H9 (cell line): ENCODE measurements at regions not wholly inside any gene's neighbourhood (a gene's known extent, or its start where the extent isn't known, plus 50 kb on each side); places are given as distances from the start of the nearest gene placed in this dataset.
A peak's percentile ranks its signal among the peaks of the same experiment; 100 is the strongest.

Experiments
- DNase-seq: peaks from one replicate; pipeline ENCODE4 v3.0.0-alpha.2; 2017
- H2AFZ ChIP-seq: one replicate; pipeline ENCODE4 v1.6.1; 2013; ENCODE audit warnings: mild to moderate bottlenecking, low read length, control low read depth, moderate library complexity
- H2AK5ac ChIP-seq: 2 replicates; pipeline ENCODE4 v1.6.1; 2013; ENCODE audit warnings: low read length, control low read depth, mixed read lengths; ENCODE audit not compliant: insufficient read length
- H2BK120ac ChIP-seq: one replicate; pipeline ENCODE4 v1.6.1; 2013; ENCODE audit warnings: low read depth, mild to moderate bottlenecking, low read length, control low read depth, inconsistent platforms; ENCODE audit not compliant: poor library complexity, severe bottlenecking
- H2BK12ac ChIP-seq: 2 replicates; pipeline ENCODE4 v1.6.1; 2013; ENCODE audit warnings: low read length, control low read depth, mixed read lengths, low read depth; ENCODE audit not compliant: insufficient read length
- H2BK15ac ChIP-seq: 2 replicates; pipeline ENCODE4 v1.6.1; 2013; ENCODE audit warnings: low read depth, low read length, control low read depth
- H2BK20ac ChIP-seq: one replicate; pipeline ENCODE4 v1.6.1; 2013; ENCODE audit warnings: low read depth, mild to moderate bottlenecking, low read length, control low read depth, inconsistent platforms; ENCODE audit not compliant: poor library complexity, severe bottlenecking
- H2BK5ac ChIP-seq: 2 replicates; pipeline ENCODE4 v1.6.1; 2013; ENCODE audit warnings: low read length, control low read depth, mixed read lengths; ENCODE audit not compliant: insufficient read length
- H3K14ac ChIP-seq: 2 replicates; pipeline ENCODE4 v1.6.1; 2013; ENCODE audit warnings: low read length, control low read depth; ENCODE audit not compliant: insufficient read depth
- H3K18ac ChIP-seq: 2 replicates; pipeline ENCODE4 v1.6.1; 2013; ENCODE audit warnings: low read depth, mild to moderate bottlenecking, mixed read lengths, low read length, control low read depth; ENCODE audit not compliant: insufficient read length
- H3K23ac ChIP-seq: 2 replicates; pipeline ENCODE4 v1.6.1; 2013; ENCODE audit warnings: low read length, control low read depth, mixed read lengths, low read depth; ENCODE audit not compliant: insufficient read length
- H3K23me2 ChIP-seq: 2 replicates; pipeline ENCODE4 v1.6.1; 2013; ENCODE audit warnings: low read depth, mild to moderate bottlenecking, mixed read lengths, low read length, control low read depth; ENCODE audit not compliant: insufficient read length, poor library complexity, severe bottlenecking
- H3K27ac ChIP-seq: 2 replicates; pipeline ENCODE4 v1.5.1; 2013; ENCODE audit warnings: low read length, control low read depth, mixed read lengths, low read depth; ENCODE audit not compliant: insufficient read length
- H3K27me3 ChIP-seq: 2 replicates; pipeline ENCODE4 v1.6.1; 2013; ENCODE audit warnings: low read length, control low read depth, inconsistent platforms; ENCODE audit not compliant: insufficient read depth
- H3K4ac ChIP-seq: 2 replicates; pipeline ENCODE4 v1.6.1; 2013; ENCODE audit warnings: low read depth, mild to moderate bottlenecking, control low read depth, inconsistent platforms, low read length, moderate library complexity
- H3K4me1 ChIP-seq: 2 replicates; pipeline ENCODE4 v1.6.1; 2013; ENCODE audit warnings: low read length, control low read depth, inconsistent platforms; ENCODE audit not compliant: insufficient read depth
- H3K4me2 ChIP-seq: 2 replicates; pipeline ENCODE4 v1.6.1; 2013; ENCODE audit warnings: low read length, control low read depth, mixed read lengths; ENCODE audit not compliant: insufficient read length, insufficient read depth
- H3K56ac ChIP-seq: 2 replicates; pipeline ENCODE4 v1.6.1; 2013; ENCODE audit warnings: low read depth, mild to moderate bottlenecking, mixed read lengths, low read length, control low read depth; ENCODE audit not compliant: insufficient read length
- H3K79me1 ChIP-seq: 2 replicates; pipeline ENCODE4 v1.6.1; 2013; ENCODE audit warnings: low read depth, mild to moderate bottlenecking, moderate library complexity, low read length, control low read depth, inconsistent platforms; ENCODE audit not compliant: insufficient read depth, poor library complexity, severe bottlenecking
- H3K79me2 ChIP-seq: 2 replicates; pipeline ENCODE4 v1.6.1; 2013; ENCODE audit warnings: low read length, control low read depth, inconsistent platforms; ENCODE audit not compliant: insufficient read depth
- H3K9ac ChIP-seq: 2 replicates; pipeline ENCODE4 v1.6.1; 2013; ENCODE audit warnings: low read length, control low read depth, mixed read lengths; ENCODE audit not compliant: insufficient read length; ENCODE audit errors: extremely low read depth
- H3K9me3 ChIP-seq: one replicate; pipeline ENCODE4 v1.6.1; 2013; ENCODE audit warnings: low read depth, low read length, inconsistent platforms; ENCODE audit not compliant: control insufficient read depth
- H3T11ph ChIP-seq: one replicate; pipeline ENCODE4 v1.6.1; 2013; ENCODE audit warnings: mild to moderate bottlenecking, low read length, control low read depth, inconsistent platforms
- H4K20me1 ChIP-seq: one replicate; pipeline ENCODE4 v1.6.1; 2013; ENCODE audit not compliant: control insufficient read depth, insufficient read length, insufficient read depth
- H4K5ac ChIP-seq: 2 replicates; pipeline ENCODE4 v1.6.1; 2013; ENCODE audit warnings: low read depth, mild to moderate bottlenecking, mixed read lengths, low read length, control low read depth; ENCODE audit not compliant: insufficient read length
- H4K8ac ChIP-seq: replicated peaks from 2 replicates; pipeline ENCODE4 v1.6.1; 2013; ENCODE audit warnings: low read length, control low read depth, mixed read lengths, low read depth; ENCODE audit not compliant: insufficient read length
- H4K91ac ChIP-seq: 2 replicates; pipeline ENCODE4 v1.6.1; 2013; ENCODE audit warnings: low read depth, mild to moderate bottlenecking, moderate library complexity, mixed read lengths, low read length, control low read depth; ENCODE audit not compliant: insufficient read length
- H3K27ac Mint-ChIP-seq, 3 experiments: 2 replicates in 2 of 3; 3 replicates in 1 of 3; pipeline ENCODE4 v1.8.0; 2020 to 2021; ENCODE audit warnings: mixed read lengths in 3 of 3, mild to moderate bottlenecking in 1 of 3, moderate library complexity in 1 of 3
- H3K27me3 Mint-ChIP-seq: 2 replicates; pipeline ENCODE4 v1.8.0; 2021; ENCODE audit warnings: low read depth, mild to moderate bottlenecking, moderate library complexity, mixed read lengths
- H3K36me3 Mint-ChIP-seq, 3 experiments: 2 replicates in 2 of 3; 3 replicates in 1 of 3; pipeline ENCODE4 v1.8.0; 2020 to 2021; ENCODE audit warnings: low read depth in 3 of 3, mixed read lengths in 3 of 3; ENCODE audit not compliant: insufficient read depth in 1 of 3
- H3K4me1 Mint-ChIP-seq, 2 experiments: 2 replicates each; pipeline ENCODE4 v1.8.0; 2020; ENCODE audit warnings: mixed read lengths in 2 of 2
- H3K4me3 Mint-ChIP-seq, 2 experiments: 2 replicates in 1 of 2; 3 replicates in 1 of 2; pipeline ENCODE4 v1.8.0; 2020 to 2021; ENCODE audit warnings: mild to moderate bottlenecking in 2 of 2, mixed read lengths in 2 of 2, moderate library complexity in 1 of 2
- H3K9me3 Mint-ChIP-seq, 2 experiments: 2 replicates in 1 of 2; 3 replicates in 1 of 2; pipeline ENCODE4 v1.8.0; 2020; ENCODE audit warnings: mild to moderate bottlenecking in 2 of 2, mixed read lengths in 2 of 2, moderate library complexity in 1 of 2
- WGBS: extraction: QIAGEN DNeasy Blood & Tissue Kit; methylation state at CpG from one replicate; pipeline ENCODE4 v1.1.7; 2013; ENCODE audit warnings: missing lambda C conversion rate, low lambda C conversion rate, mixed read lengths; ENCODE audit not compliant: insufficient read length; ENCODE audit errors: extremely low coverage; 5-methylcytosine and 5-hydroxymethylcytosine counted together
- TF ChIP-seq, protein P1 (sequence below): fragments of 200-600 bp; sonication (generic); conservative IDR thresholded peaks from 3 replicates; pipeline ENCODE4 v1.8.0; 2021; ENCODE audit warnings: antibody characterized with exemption, mild to moderate bottlenecking

DNA sequence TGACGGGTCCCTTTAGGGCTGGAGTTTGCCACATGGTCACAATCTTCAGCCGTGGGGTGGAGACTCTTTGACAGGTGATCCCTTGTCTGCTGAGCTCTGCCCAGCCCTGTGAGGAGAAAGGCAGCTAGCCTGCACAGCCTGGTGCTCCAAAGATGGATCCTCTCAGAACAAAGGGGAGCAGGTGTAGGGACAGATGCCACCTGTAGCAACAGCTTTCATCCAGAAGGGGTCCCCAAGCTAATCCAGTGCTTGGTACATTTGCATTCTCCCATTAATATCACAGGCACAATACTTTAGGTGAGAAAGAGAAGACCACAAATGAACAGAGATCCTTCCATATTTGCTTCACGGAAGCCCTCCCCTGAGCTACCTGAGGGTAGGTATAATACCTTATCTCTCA lies 93.2 kb downstream of the CCDC185 start:
- WGBS, result no CpG with 5 or more reads among the region's 3 CpGs
- H3K4me1 ChIP-seq, result peaks cover 6% of the 10 kb centered on the region

More for the DNA sequence above, 93.2 kb downstream of the CCDC185 start:
- Histone ChIP-seq H2BK120ac (no peak overlapping the region), H4K5ac (no peak overlapping the region), H4K20me1 (no peaks in the 10 kb centered on the region), H3T11ph (no peak overlapping the region), H3K23ac (no peak overlapping the region), H3K27ac (no peak overlapping the region), H2BK15ac (no peak overlapping the region; the same call in 1 of the 2 replicates), H3K4ac (no peak overlapping the region), H4K91ac (no peak overlapping the region), H2BK12ac (no peak overlapping the region), H3K23me2 (no peaks in the 10 kb centered on the region), H2AFZ (no peak overlapping the region), H3K4me2 (no peak overlapping the region), H3K14ac (no peak overlapping the region), H3K56ac (no peak overlapping the region), H3K18ac (no peak overlapping the region), H3K9me3 (no peaks in the 10 kb centered on the region), H2AK5ac (no peak overlapping the region), H3K79me2 (no peaks in the 10 kb centered on the region), H3K9ac (no peak overlapping the region), H2BK20ac (no peak overlapping the region), H3K27me3 (no peaks in the 10 kb centered on the region), H3K79me1 (no peaks in the 10 kb centered on the region), H4K8ac (no peak overlapping the region), H2BK5ac (no peak overlapping the region)
- DNase-seq, result no peak
- Mint-ChIP-seq H3K4me1 (peaks cover 24 to 26% of the 10 kb centered on the region in 2 experiments), H3K27me3 (peaks cover 11% of the 10 kb centered on the region), H3K36me3 (no peaks in the 10 kb centered on the region), H3K4me3 (no peak overlapping the region), H3K9me3 (peaks cover 0 to 2% of the 10 kb centered on the region in 2 experiments; a peak in 1 of 5 replicates), H3K27ac (peak overlapping the region in 1 of 3 experiments; percentile 71; a peak in 1 of 7 replicates)
- TF ChIP-seq, protein P1, sequence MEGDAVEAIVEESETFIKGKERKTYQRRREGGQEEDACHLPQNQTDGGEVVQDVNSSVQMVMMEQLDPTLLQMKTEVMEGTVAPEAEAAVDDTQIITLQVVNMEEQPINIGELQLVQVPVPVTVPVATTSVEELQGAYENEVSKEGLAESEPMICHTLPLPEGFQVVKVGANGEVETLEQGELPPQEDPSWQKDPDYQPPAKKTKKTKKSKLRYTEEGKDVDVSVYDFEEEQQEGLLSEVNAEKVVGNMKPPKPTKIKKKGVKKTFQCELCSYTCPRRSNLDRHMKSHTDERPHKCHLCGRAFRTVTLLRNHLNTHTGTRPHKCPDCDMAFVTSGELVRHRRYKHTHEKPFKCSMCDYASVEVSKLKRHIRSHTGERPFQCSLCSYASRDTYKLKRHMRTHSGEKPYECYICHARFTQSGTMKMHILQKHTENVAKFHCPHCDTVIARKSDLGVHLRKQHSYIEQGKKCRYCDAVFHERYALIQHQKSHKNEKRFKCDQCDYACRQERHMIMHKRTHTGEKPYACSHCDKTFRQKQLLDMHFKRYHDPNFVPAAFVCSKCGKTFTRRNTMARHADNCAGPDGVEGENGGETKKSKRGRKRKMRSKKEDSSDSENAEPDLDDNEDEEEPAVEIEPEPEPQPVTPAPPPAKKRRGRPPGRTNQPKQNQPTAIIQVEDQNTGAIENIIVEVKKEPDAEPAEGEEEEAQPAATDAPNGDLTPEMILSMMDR, result peak; percentile 49
